Neural progenitor cell (in vitro differentiated cells): ENCODE measurements at regions not wholly inside any gene's neighbourhood (a gene's known extent, or its start where the extent isn't known, plus 50 kb on each side); places are given as distances from the start of the nearest gene placed in this dataset.

Experiments used
- DNase-seq: peaks from one replicate; pipeline ENCODE4 v3.0.0-alpha.2; 2016; ENCODE audit warnings: low spot score
- H2AFZ ChIP-seq: fragments of 200-600 bp; sonication (generic); replicated peaks from 2 replicates; pipeline ENCODE4 v1.6.1; 2016; ENCODE audit warnings: antibody characterized with exemption
- H3F3A ChIP-seq: fragments of 200-600 bp; sonication (generic); 2 replicates; pipeline ENCODE4 v1.6.1; 2016; ENCODE audit warnings: antibody characterized with exemption, low read depth
- H3K27ac ChIP-seq: fragments of 200-600 bp; sonication (generic); 2 replicates; pipeline ENCODE4 v1.5.1; 2016; ENCODE audit warnings: mild to moderate bottlenecking
- H3K27me3 ChIP-seq: fragments of 200-600 bp; sonication (generic); 2 replicates; pipeline ENCODE4 v1.6.1; 2016; ENCODE audit warnings: mild to moderate bottlenecking, moderate library complexity
- H3K36me3 ChIP-seq: fragments of 200-600 bp; sonication (generic); 2 replicates; pipeline ENCODE4 v1.5.1; 2016
- H3K4me1 ChIP-seq: fragments of 200-600 bp; sonication (generic); 2 replicates; pipeline ENCODE4 v1.6.1; 2016; ENCODE audit warnings: mixed run types
- H3K4me2 ChIP-seq: fragments of 200-600 bp; sonication (generic); 2 replicates; pipeline ENCODE4 v1.6.1; 2016
- H3K4me3 ChIP-seq: fragments of 200-600 bp; sonication (generic); 2 replicates; pipeline ENCODE4 v1.5.1; 2016
- H3K79me2 ChIP-seq: fragments of 200-600 bp; sonication (generic); 2 replicates; pipeline ENCODE4 v1.6.1; 2016; ENCODE audit warnings: low read depth
- H3K9ac ChIP-seq: fragments of 200-600 bp; sonication (generic); 2 replicates; pipeline ENCODE4 v1.6.1; 2016
- H3K9me3 ChIP-seq: fragments of 200-600 bp; sonication (generic); 2 replicates; pipeline ENCODE4 v1.5.1; 2016; ENCODE audit warnings: low read depth
- H4K20me1 ChIP-seq: fragments of 200-600 bp; sonication (generic); 2 replicates; pipeline ENCODE4 v1.6.1; 2016; ENCODE audit warnings: low read depth
- H3K27ac Mint-ChIP-seq: 3 replicates; pipeline ENCODE4 v1.8.0; 2021; ENCODE audit warnings: mixed read lengths
- H3K27me3 Mint-ChIP-seq: 2 replicates; pipeline ENCODE4 v1.8.0; 2022; ENCODE audit warnings: low read depth, mild to moderate bottlenecking, inconsistent platforms, moderate library complexity, mixed read lengths; ENCODE audit not compliant: insufficient read depth
- H3K36me3 Mint-ChIP-seq: 3 replicates; pipeline ENCODE4 v1.8.0; 2021; ENCODE audit warnings: mixed read lengths
- H3K4me1 Mint-ChIP-seq: 3 replicates; pipeline ENCODE4 v1.8.0; 2021; ENCODE audit warnings: mixed read lengths
- H3K4me3 Mint-ChIP-seq: 3 replicates; pipeline ENCODE4 v1.8.0; 2021; ENCODE audit warnings: mild to moderate bottlenecking, moderate library complexity, mixed read lengths
- H3K9me3 Mint-ChIP-seq: 3 replicates; pipeline ENCODE4 v1.8.0; 2020; ENCODE audit warnings: mixed read lengths
- EZH2 ChIP-seq: fragments of 200-600 bp; sonication (generic); IDR thresholded peaks from 2 replicates; pipeline ENCODE4 v1.6.1; 2017; ENCODE audit warnings: antibody characterized with exemption, mild to moderate bottlenecking, moderate library complexity
- EZH2phosphoT487 ChIP-seq: fragments of 200-600 bp; sonication (generic); IDR thresholded peaks from 2 replicates; pipeline ENCODE4 v1.6.1; 2017; ENCODE audit warnings: antibody characterized with exemption
- TF ChIP-seq, protein P1 (sequence below): fragments of 200-600 bp; sonication (generic); IDR thresholded peaks from 2 replicates; pipeline ENCODE4 v1.5.1; 2017; ENCODE audit warnings: antibody characterized with exemption, mild to moderate bottlenecking

DNA sequence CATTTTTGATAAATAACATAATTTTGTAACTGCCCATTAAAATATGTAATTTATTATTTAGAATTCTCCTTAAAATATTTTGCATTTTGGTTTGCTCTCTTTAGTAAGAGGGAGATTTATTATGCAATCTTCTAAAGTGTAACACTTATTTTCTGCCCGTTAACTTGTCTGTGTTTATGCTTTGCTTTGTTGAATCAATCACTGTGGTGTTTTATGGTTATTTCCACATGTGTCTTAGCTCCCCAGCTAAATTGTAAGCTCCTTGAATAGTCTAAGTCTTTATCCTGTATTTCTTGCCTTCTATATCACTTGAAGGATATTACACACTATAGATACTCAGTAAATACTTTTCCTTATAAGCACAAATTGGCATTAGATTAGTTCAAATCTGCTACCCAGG, 166.6 kb upstream of the SPRED2 start:
- Histone ChIP-seq H3K27ac (no peak overlapping the region), H3K4me1 (no peaks in the 10 kb centered on the region), H3K9me3 (no peaks in the 10 kb centered on the region), H3K79me2 (no peaks in the 10 kb centered on the region), H3F3A (peaks cover 3% of the 10 kb centered on the region), H4K20me1 (no peaks in the 10 kb centered on the region), H2AFZ (no peak overlapping the region), H3K27me3 (no peaks in the 10 kb centered on the region), H3K4me3 (no peak overlapping the region), H3K36me3 (no peaks in the 10 kb centered on the region), H3K4me2 (no peak overlapping the region), H3K9ac (no peak overlapping the region)
- Mint-ChIP-seq H3K4me1 (peaks cover 10% of the 10 kb centered on the region), H3K9me3 (peaks cover 10% of the 10 kb centered on the region), H3K36me3 (no peaks in the 10 kb centered on the region), H3K27ac (no peak overlapping the region), H3K4me3 (no peak overlapping the region), H3K27me3 (peaks cover 3% of the 10 kb centered on the region)
- DNase-seq, result no peak
- TF ChIP-seq EZH2phosphoT487 (no peak), EZH2 (no peak)
- TF ChIP-seq, protein P1, sequence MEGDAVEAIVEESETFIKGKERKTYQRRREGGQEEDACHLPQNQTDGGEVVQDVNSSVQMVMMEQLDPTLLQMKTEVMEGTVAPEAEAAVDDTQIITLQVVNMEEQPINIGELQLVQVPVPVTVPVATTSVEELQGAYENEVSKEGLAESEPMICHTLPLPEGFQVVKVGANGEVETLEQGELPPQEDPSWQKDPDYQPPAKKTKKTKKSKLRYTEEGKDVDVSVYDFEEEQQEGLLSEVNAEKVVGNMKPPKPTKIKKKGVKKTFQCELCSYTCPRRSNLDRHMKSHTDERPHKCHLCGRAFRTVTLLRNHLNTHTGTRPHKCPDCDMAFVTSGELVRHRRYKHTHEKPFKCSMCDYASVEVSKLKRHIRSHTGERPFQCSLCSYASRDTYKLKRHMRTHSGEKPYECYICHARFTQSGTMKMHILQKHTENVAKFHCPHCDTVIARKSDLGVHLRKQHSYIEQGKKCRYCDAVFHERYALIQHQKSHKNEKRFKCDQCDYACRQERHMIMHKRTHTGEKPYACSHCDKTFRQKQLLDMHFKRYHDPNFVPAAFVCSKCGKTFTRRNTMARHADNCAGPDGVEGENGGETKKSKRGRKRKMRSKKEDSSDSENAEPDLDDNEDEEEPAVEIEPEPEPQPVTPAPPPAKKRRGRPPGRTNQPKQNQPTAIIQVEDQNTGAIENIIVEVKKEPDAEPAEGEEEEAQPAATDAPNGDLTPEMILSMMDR, result no peak

DNA sequence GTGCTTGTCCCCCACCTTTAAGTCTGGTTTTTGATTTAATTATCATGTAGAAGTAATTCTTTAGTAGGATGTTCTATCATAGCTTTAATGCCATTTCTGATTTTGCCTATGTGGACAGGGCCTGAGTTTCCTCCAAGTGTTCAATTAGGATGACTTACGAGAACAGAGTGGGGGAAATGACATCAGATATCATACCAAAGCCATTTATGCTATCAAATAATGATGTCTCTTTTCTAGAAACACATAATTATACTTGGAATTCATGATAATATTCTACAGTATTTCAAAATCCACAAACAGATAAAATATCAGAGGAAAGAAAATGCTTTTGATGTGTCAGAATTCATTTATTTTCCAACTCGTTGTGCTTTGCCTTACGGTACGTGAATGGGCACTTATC, 165.9 kb upstream of the SPRED2 start:
- Histone ChIP-seq H3K9me3 (no peaks in the 10 kb centered on the region), H3K9ac (no peak overlapping the region), H3K4me1 (no peaks in the 10 kb centered on the region), H3K27ac (no peak overlapping the region), H3K4me3 (no peak overlapping the region), H3K79me2 (no peaks in the 10 kb centered on the region), H4K20me1 (no peaks in the 10 kb centered on the region), H2AFZ (no peak overlapping the region), H3K27me3 (no peaks in the 10 kb centered on the region), H3K4me2 (no peak overlapping the region), H3K36me3 (no peaks in the 10 kb centered on the region), H3F3A (peaks cover 3% of the 10 kb centered on the region)
- peaks cover 10% of the 10 kb centered on the region for H3K4me1 Mint-ChIP-seq
- H3K9me3 Mint-ChIP-seq, result peaks cover 10% of the 10 kb centered on the region
- no peak overlapping the region for H3K27ac Mint-ChIP-seq
- TF ChIP-seq, protein P1, result no peak
- no peak for TF ChIP-seq EZH2
- peaks cover 3% of the 10 kb centered on the region for H3K27me3 Mint-ChIP-seq
- DNase-seq, result no peak
- H3K4me3 Mint-ChIP-seq, result no peak overlapping the region
- no peaks in the 10 kb centered on the region for H3K36me3 Mint-ChIP-seq

DNA sequence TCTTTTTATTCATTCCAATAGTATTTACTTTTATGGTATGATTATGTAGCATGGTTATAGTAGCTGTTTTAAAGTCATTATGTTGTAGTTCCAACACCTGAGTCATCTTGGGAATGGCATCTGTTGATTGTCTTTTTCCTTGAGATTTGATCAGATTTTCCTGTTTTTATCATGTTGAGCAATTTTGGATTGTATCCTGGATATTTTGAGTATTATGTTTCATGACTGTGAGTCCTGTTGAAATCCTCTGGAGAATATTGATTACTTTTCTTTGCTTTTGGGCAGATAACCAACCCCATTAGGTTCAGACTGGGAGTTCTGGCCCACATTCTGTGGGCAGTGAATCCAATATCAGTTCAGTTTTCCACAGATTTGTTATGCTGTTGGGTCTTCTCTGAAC, 163.2 kb upstream of the SPRED2 start:
- H3K27me3 ChIP-seq, result no peaks in the 10 kb centered on the region
- H3K4me3 Mint-ChIP-seq, result no peak overlapping the region

More for the DNA sequence above, 163.2 kb upstream of the SPRED2 start:
- Mint-ChIP-seq H3K9me3 (no peaks in the 10 kb centered on the region), H3K27ac (no peak overlapping the region), H3K4me1 (peaks cover 8% of the 10 kb centered on the region), H3K27me3 (no peaks in the 10 kb centered on the region), H3K36me3 (no peaks in the 10 kb centered on the region)
- H3K4me2 ChIP-seq, result no peak overlapping the region
- H3K9ac ChIP-seq, result no peak overlapping the region
- no peaks in the 10 kb centered on the region for H3K9me3 ChIP-seq
- DNase-seq, result no peak
- no peak overlapping the region for H3K27ac ChIP-seq
- peaks cover 3% of the 10 kb centered on the region for H3F3A ChIP-seq
- TF ChIP-seq, protein P1, result no peak
- TF ChIP-seq EZH2phosphoT487, result no peak
- H3K4me1 ChIP-seq, result no peaks in the 10 kb centered on the region
- no peaks in the 10 kb centered on the region for H3K36me3 ChIP-seq
- H4K20me1 ChIP-seq, result no peaks in the 10 kb centered on the region
- H2AFZ ChIP-seq, result no peak overlapping the region
- no peaks in the 10 kb centered on the region for H3K79me2 ChIP-seq
- H3K4me3 ChIP-seq, result no peak overlapping the region
